Bronchial epithelial cell (primary cell): ENCODE measurements at regions not wholly inside any gene's neighbourhood (a gene's known extent, or its start where the extent isn't known, plus 50 kb on each side); places are given as distances from the start of the nearest gene placed in this dataset.

ENCODE experiments used
- DNase-seq: peaks from one replicate; pipeline ENCODE4 v3.0.0-alpha.2; 2010; ENCODE audit warnings: low read depth
- FAIRE-seq: peaks from 2 replicates; lab custom pipeline; 2011; peaks lifted over from hg19 to GRCh38; lab: Jason Lieb, UNC
- H3K27me3 ChIP-seq: 2 replicates; pipeline ENCODE4 v1.5.1; 2011; ENCODE audit warnings: low read length; ENCODE audit not compliant: control insufficient read depth, insufficient read depth
- H3K36me3 ChIP-seq: 2 replicates; pipeline ENCODE4 v1.5.1; 2011; ENCODE audit warnings: low read length; ENCODE audit not compliant: control insufficient read depth, insufficient read depth
- H3K4me3 ChIP-seq: 2 replicates; pipeline ENCODE4 v1.5.1; 2011; ENCODE audit warnings: mild to moderate bottlenecking, low read depth, low read length, control low read depth
- CTCF ChIP-seq: IDR thresholded peaks from 2 replicates; pipeline ENCODE4 v1.5.1; 2011; ENCODE audit warnings: mild to moderate bottlenecking, moderate library complexity, low read length, control low read depth, inconsistent platforms; ENCODE audit not compliant: insufficient read depth, severe bottlenecking

DNA sequence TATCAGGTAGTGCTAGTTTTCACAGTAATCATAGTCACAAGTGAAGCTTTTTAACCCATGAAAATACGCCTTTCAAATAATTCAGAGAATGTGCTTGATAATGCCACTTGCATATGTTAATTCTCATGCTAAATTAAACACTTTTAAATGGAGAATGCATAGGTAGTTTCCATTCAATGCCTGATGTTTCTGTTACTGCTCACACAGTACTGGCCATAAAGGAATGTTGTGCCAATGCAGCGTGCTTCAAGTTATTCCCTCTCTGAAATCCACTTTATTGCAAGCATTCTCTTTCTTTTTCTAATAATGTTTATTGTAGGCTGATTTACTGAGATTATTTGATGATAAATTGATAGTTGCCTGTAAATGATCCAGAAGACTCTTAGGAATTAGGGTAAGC lies 513.0 kb upstream of the KLF12 start:
- FAIRE-seq: no peak
- H3K27me3 ChIP-seq: no peaks in the 10 kb centered on the region
- no peak for TF ChIP-seq CTCF
- H3K36me3 ChIP-seq: no peaks in the 10 kb centered on the region
- no peak overlapping the region for H3K4me3 ChIP-seq
- DNase-seq: no peak

DNA sequence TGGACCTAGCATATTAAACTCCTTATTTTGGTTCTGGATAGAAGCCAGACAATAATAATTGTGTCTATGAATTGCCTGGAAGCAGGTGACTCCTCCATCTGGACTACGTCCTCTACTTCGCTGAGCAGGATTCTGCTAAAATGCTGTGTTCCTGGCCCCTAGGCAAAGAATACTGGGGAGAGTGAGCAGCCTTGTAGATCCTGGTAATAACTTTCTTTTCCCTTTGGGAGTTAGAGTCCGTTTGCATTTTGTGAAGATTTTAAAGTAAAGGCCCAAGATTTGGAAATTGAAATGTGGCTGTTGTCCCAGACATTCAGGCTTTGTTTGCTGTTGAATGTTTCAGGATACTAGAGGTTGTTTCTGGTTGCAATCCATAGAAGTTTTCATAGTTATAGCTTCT lies 511.9 kb upstream of the KLF12 start:
- no peak for DNase-seq
- no peak overlapping the region for H3K4me3 ChIP-seq
- H3K36me3 ChIP-seq: no peaks in the 10 kb centered on the region
- H3K27me3 ChIP-seq: no peaks in the 10 kb centered on the region
- no peak for FAIRE-seq
- no peak for TF ChIP-seq CTCF

GRCh38 chr13:74645586-74645985 lies 511.4 kb upstream of the KLF12 start:
- FAIRE-seq: no peak
- H3K4me3 ChIP-seq: no peak overlapping the region
- no peaks in the 10 kb centered on the region for H3K27me3 ChIP-seq
- no peak for TF ChIP-seq CTCF
- no peaks in the 10 kb centered on the region for H3K36me3 ChIP-seq
- DNase-seq: no peak

DNA sequence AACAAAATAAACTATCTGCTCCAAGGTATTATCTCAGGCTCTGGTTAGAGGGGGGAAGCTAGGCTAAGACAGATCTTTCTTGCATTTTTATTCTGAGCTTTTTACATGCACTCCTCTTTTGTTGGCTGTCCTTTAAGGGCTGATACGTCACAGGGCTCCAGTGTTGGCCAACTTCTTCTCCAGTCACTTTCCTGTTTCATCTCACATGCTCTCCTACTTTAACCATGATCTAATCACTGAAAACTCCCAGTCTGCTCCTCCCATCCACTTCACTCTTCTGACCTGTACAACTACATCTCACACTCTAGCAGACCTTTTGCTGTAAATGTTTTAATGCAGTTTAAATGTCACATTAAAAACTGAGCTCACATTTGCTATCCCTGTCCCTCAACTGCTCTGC lies 510.0 kb upstream of the KLF12 start:
- no peak for FAIRE-seq
- H3K4me3 ChIP-seq: no peak overlapping the region
- peak; percentile 50 for DNase-seq

GRCh38 chr13:74641586-74641985 lies 507.4 kb upstream of the KLF12 start:
- TF ChIP-seq CTCF: no peak
- Histone ChIP-seq H3K27me3 (no peaks in the 10 kb centered on the region), H3K4me3 (no peak overlapping the region), H3K36me3 (no peaks in the 10 kb centered on the region)
- FAIRE-seq (no peak), DNase-seq (peak; percentile 49)

More for the DNA sequence above, 510.0 kb upstream of the KLF12 start:
- Histone ChIP-seq H3K36me3 (no peaks in the 10 kb centered on the region), H3K27me3 (no peaks in the 10 kb centered on the region)
- no peak for TF ChIP-seq CTCF

DNA sequence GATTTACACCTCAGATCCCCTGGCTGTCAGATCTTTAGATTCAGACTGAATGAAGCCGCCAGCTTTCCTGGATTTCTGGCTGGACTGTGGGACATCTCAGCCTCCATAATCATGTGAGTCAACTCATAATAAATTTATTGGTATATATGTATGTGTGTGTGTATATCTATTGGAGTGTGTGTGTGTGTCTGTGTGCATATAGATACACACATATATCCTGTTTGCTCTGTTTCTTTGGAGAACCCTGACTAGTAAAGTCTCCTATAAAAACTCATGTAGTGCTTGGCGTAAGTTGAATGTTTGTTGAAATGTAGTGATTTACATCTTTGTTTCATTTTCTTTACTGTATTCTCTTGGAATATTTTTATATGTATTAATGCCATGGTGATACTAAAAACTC lies 499.5 kb upstream of the KLF12 start:
- Histone ChIP-seq H3K36me3 (no peaks in the 10 kb centered on the region), H3K27me3 (no peaks in the 10 kb centered on the region), H3K4me3 (no peak overlapping the region)
- FAIRE-seq: no peak
- no peak for TF ChIP-seq CTCF
- no peak for DNase-seq
